ENCODE measurements at regions not wholly inside any gene's neighbourhood (a gene's known extent, or its start where the extent isn't known, plus 50 kb on each side); places are given as distances from the start of the nearest gene placed in this dataset.

DNA sequence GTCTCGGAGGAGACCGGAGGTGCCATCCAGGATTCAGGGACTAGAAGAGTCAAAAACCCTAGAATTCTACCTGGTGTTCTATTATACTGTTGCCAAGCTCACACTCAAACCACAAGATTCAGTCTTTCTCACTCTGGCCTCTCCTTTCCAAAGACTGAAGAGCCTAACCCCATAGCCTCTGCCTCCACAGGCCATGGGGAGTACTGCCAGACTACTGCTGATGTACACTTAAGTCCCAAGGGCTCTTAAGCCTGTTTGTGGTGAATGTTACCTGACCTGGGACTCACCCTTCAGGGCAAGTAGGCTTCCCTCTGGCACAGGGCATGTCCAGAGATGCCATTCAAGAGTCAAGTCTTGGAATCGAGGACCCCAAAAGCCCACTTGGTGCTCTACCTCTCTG is 58.9 kb upstream of the IRS4 start:
- no peaks in the 10 kb centered on the region for H3K9me3 ChIP-seq
- ATAC-seq (replicated peaks in 1 of 4): no peak
- DNase-seq: no peak
- Mint-ChIP-seq H3K4me3 (no peak overlapping the region), H3K27ac (no peak overlapping the region), H3K36me3 (no peaks in the 10 kb centered on the region), H3K9me3 (peaks cover 0 to 5% (median 2%) of the 10 kb centered on the region in 3 donors), H3K27me3 (peaks cover 0 to 8% of the 10 kb centered on the region in 2 donors), H3K4me1 (no peaks in the 10 kb centered on the region)
- no peaks in the 10 kb centered on the region for H3K36me3 ChIP-seq (ENCODE audit: control insufficient read depth in 2 of 2, extremely low read depth in 1 of 2, insufficient read depth in 1 of 2, low read length in 1 of 2)
- ChIA-PET CTCF (no interaction called here), POLR2A (no interaction called here)
- WGBS (ENCODE audit: insufficient coverage): 63% methylated on average over 3 of the region's 3 CpGs
- no peaks in the 10 kb centered on the region for H3K4me1 ChIP-seq (ENCODE audit: control insufficient read depth in 1 of 2, extremely low read depth in 1 of 2, insufficient read depth in 2 of 2, low read length in 2 of 2)
- H3K4me3 ChIP-seq (ENCODE audit: control insufficient read depth in 1 of 2, extremely low read depth in 1 of 2, low read length in 1 of 2): no peak overlapping the region
- H3K27ac ChIP-seq (ENCODE audit: low read length): no peak overlapping the region
- no peaks in the 10 kb centered on the region for H3K27me3 ChIP-seq (replicated peaks in 1 of 2; ENCODE audit: control insufficient read depth in 2 of 2, extremely low read depth in 1 of 2, insufficient read depth in 2 of 2, low read length in 1 of 2)
